GM12878 (cell line): ENCODE measurements at regions not wholly inside any gene's neighbourhood (a gene's known extent, or its start where the extent isn't known, plus 50 kb on each side); places are given as distances from the start of the nearest gene placed in this dataset.

Experiments
- ATAC-seq: fragments of 200-7000 bp; cut with Tn5 transposase; 3 replicates; pipeline ENCODE4 v1.9.1; 2020; ENCODE audit warnings: mild to moderate bottlenecking, moderate library complexity
- BruUV-seq: library from RNA; stranded (reverse); fragments of 400-500 nt; replicated peaks from 2 replicates; lab custom pipeline; 2021; lab: Mats Ljungman, UMichigan
- CTCF ChIA-PET: fragments of 300-600 bp; sonication (Branson Sonifier 250); formaldehyde crosslinking; extraction: SDS; loops from one replicate; lab custom pipeline; 2021; ENCODE audit warnings: inconsistent platforms; lab: Yijun Ruan, JAX
- POLR2A ChIA-PET: fragments of 350-600 bp; formaldehyde crosslinking; extraction: SDS; loops from one replicate; lab custom pipeline; 2021; ENCODE audit warnings: inconsistent platforms; lab: Charles Lee
- RAD21 ChIA-PET: fragments of 300-600 bp; sonication (Branson Sonifier 250); formaldehyde crosslinking; loops from one replicate; lab custom pipeline; 2023; ENCODE audit warnings: antibody characterized with exemption; ENCODE audit not compliant: unreplicated experiment; lab: Charles Lee
- SMC1A ChIA-PET: fragments of 300-600 bp; sonication (Branson Sonifier 250); formaldehyde crosslinking; loops from one replicate; lab custom pipeline; 2023; ENCODE audit not compliant: unreplicated experiment, uncharacterized antibody; lab: Charles Lee
- DNase-seq: peaks from one replicate; pipeline ENCODE4 v3.0.0-alpha.2; 2011; ENCODE audit warnings: low read depth, low spot score
- FAIRE-seq: peaks from 3 replicates; lab custom pipeline; 2011; peaks lifted over from hg19 to GRCh38; lab: Jason Lieb, UNC
- H2AFZ ChIP-seq: 2 replicates; pipeline ENCODE4 v1.6.0; 2011; ENCODE audit warnings: low read depth, low read length, control low read depth; ENCODE audit not compliant: control insufficient read depth
- H3K27ac ChIP-seq: 2 replicates; pipeline ENCODE4 v1.5.1; 2011; ENCODE audit warnings: control low read depth; ENCODE audit not compliant: control insufficient read depth, insufficient read depth
- H3K27me3 ChIP-seq, 2 experiments: replicated peaks in 1 of 2; 2 replicates each; pipeline versions ENCODE4 v1.6.0 to v1.6.1; 2011; ENCODE audit warnings: low read length in 1 of 2; ENCODE audit not compliant: control insufficient read depth in 2 of 2, insufficient read depth in 2 of 2
- H3K36me3 ChIP-seq, 2 experiments: 2 replicates each; pipeline ENCODE4 v1.5.1; 2011; ENCODE audit warnings: low read length in 1 of 2; ENCODE audit not compliant: control insufficient read depth in 2 of 2, insufficient read depth in 2 of 2
- H3K4me1 ChIP-seq: 2 replicates; pipeline ENCODE4 v1.6.1; 2011; ENCODE audit warnings: mild to moderate bottlenecking, low read length, moderate library complexity, mixed read lengths; ENCODE audit not compliant: control insufficient read depth, insufficient read depth
- H3K4me2 ChIP-seq: 2 replicates; pipeline ENCODE4 v1.6.0; 2011; ENCODE audit warnings: control low read depth; ENCODE audit not compliant: control insufficient read depth, insufficient read depth
- H3K4me3 ChIP-seq: fragments of 200-600 bp; sonication (generic); 2 replicates; pipeline ENCODE4 v1.5.1; 2016
- H3K79me2 ChIP-seq: 2 replicates; pipeline ENCODE4 v1.6.0; 2011; ENCODE audit warnings: low read length; ENCODE audit not compliant: control insufficient read depth, insufficient read depth
- H3K9ac ChIP-seq: 2 replicates; pipeline ENCODE4 v1.8.0; 2011; ENCODE audit warnings: low read length, control low read depth, mixed read lengths; ENCODE audit not compliant: control insufficient read depth, insufficient read depth
- H3K9me3 ChIP-seq: replicated peaks from 3 replicates; pipeline ENCODE4 v1.5.1; 2011; ENCODE audit warnings: mild to moderate bottlenecking, low read length; ENCODE audit not compliant: control insufficient read depth, insufficient read depth
- H4K20me1 ChIP-seq: 2 replicates; pipeline ENCODE4 v1.6.0; 2011; ENCODE audit not compliant: control insufficient read depth, insufficient read depth
- ATF2 ChIP-seq: IDR thresholded peaks from 2 replicates; pipeline ENCODE4 v1.6.1; 2012; ENCODE audit warnings: low read length, inconsistent platforms
- ATF7 ChIP-seq: fragments of 450-650 bp; IDR thresholded peaks from 2 replicates; pipeline ENCODE4 v1.6.1; 2016; ENCODE audit warnings: low read depth, mild to moderate bottlenecking
- CBX3 ChIP-seq: fragments of 200-600 bp; sonication (generic); IDR thresholded peaks from 2 replicates; pipeline ENCODE4 v1.6.1; 2016; ENCODE audit warnings: low read depth, borderline replicate concordance
- CEBPB ChIP-seq, 2 experiments: fragments of 150-350 bp in 1 of 2; IDR thresholded peaks; 2 replicates each; pipeline ENCODE4 v1.6.1; 2012 to 2014; ENCODE audit warnings: low read depth in 2 of 2, low read length in 2 of 2, borderline replicate concordance in 1 of 2, inconsistent platforms in 1 of 2
- CTCF ChIP-seq, 3 experiments: IDR thresholded peaks in 2 of 3; conservative IDR thresholded peaks in 1 of 3; 2 replicates each; pipeline ENCODE4 v1.5.1; 2011; ENCODE audit warnings: low read depth in 3 of 3, low read length in 3 of 3, mild to moderate bottlenecking in 3 of 3, control low read depth in 2 of 3, moderate library complexity in 2 of 3, inconsistent platforms in 1 of 3, mixed read lengths in 1 of 3; ENCODE audit not compliant: control insufficient read depth in 2 of 3, insufficient read depth in 1 of 3; ENCODE audit errors: extremely low read depth in 1 of 3
- HDAC2 ChIP-seq: fragments of 200-600 bp; sonication (generic); IDR thresholded peaks from 2 replicates; pipeline ENCODE4 v1.6.1; 2017
- HDGF ChIP-seq: fragments of 450-650 bp; IDR thresholded peaks from 2 replicates; pipeline ENCODE4 v1.6.1; 2016; ENCODE audit warnings: antibody characterized with exemption
- HSF1 ChIP-seq: fragments of 150-350 bp; IDR thresholded peaks from 2 replicates; pipeline ENCODE4 v1.6.1; 2014; ENCODE audit warnings: mild to moderate bottlenecking, low read depth, low read length
- KDM1A ChIP-seq: fragments of 200-600 bp; sonication (generic); IDR thresholded peaks from 2 replicates; pipeline ENCODE4 v1.6.1; 2016; ENCODE audit warnings: borderline replicate concordance
- MEF2A ChIP-seq: IDR thresholded peaks from 2 replicates; pipeline ENCODE4 v1.6.1; 2011; ENCODE audit warnings: low read depth, mild to moderate bottlenecking, low read length, moderate library complexity; ENCODE audit not compliant: insufficient read depth
- NFYB ChIP-seq: IDR thresholded peaks from 2 replicates; pipeline ENCODE4 v1.6.1; 2011; ENCODE audit warnings: low read depth, mild to moderate bottlenecking, low read length, improper control_type of control experiment, moderate library complexity; ENCODE audit not compliant: insufficient read depth
- PKNOX1 ChIP-seq: fragments of 450-650 bp; IDR thresholded peaks from 2 replicates; pipeline ENCODE4 v1.6.1; 2016; ENCODE audit warnings: mild to moderate bottlenecking
- POLR2A ChIP-seq: IDR thresholded peaks from 2 replicates; pipeline ENCODE4 v1.6.1; 2011; ENCODE audit warnings: low read depth, mild to moderate bottlenecking, low read length
- RAD21 ChIP-seq: IDR thresholded peaks from 2 replicates; pipeline ENCODE4 v1.6.1; 2011; ENCODE audit warnings: mild to moderate bottlenecking, low read depth, low read length, moderate library complexity; ENCODE audit not compliant: insufficient read depth
- RELA ChIP-seq: fragments of 450-650 bp; IDR thresholded peaks from 2 replicates; pipeline ENCODE4 v1.8.0; 2014; ENCODE audit warnings: borderline replicate concordance; ENCODE audit not compliant: partially characterized antibody
- SMC3 ChIP-seq: IDR thresholded peaks from 2 replicates; pipeline ENCODE4 v1.6.1; 2011; ENCODE audit warnings: low read length, improper control_type of control experiment, borderline replicate concordance
- SRF ChIP-seq, 2 experiments: IDR thresholded peaks; 2 replicates each; pipeline ENCODE4 v1.6.1; 2011; ENCODE audit warnings: low read depth in 2 of 2, low read length in 2 of 2, mild to moderate bottlenecking in 1 of 2, moderate library complexity in 1 of 2
- STAT1 ChIP-seq: fragments of 450-650 bp; conservative IDR thresholded peaks from 2 replicates; pipeline ENCODE4 v1.6.1; 2014; ENCODE audit warnings: antibody characterized with exemption, mild to moderate bottlenecking
- ZNF217 ChIP-seq: fragments of 450-650 bp; IDR thresholded peaks from 2 replicates; pipeline ENCODE4 v1.6.1; 2017; ENCODE audit warnings: antibody characterized with exemption, mild to moderate bottlenecking
- WGBS: methylation state at CpG from one replicate; pipeline ENCODE4 v1.1.6; 2016; ENCODE audit warnings: low lambda C conversion rate; ENCODE audit not compliant: insufficient replicate concordance, insufficient coverage; ENCODE audit errors: missing lambda C conversion rate; 5-methylcytosine and 5-hydroxymethylcytosine counted together
- in situ Hi-C: fragments of 300-500 bp; cut with MboI; formaldehyde crosslinking; loops from 9 replicates; pipeline ENCODE4 v1.14.3; 2018; ENCODE audit warnings: mixed read lengths
- intact Hi-C: fragments of 100-400 bp; cut with micrococcal nuclease; formaldehyde crosslinking; loops from one replicate; pipeline ENCODE4 v1.14.2; 2022; ENCODE audit not compliant: unreplicated experiment

GRCh38 chr12:30850684-30851083, 75.9 kb upstream of the TSPAN11 start (continued):
- no peak for TF ChIP-seq HSF1
- TF ChIP-seq STAT1: no peak
- TF ChIP-seq CBX3: no peak
- no peak for TF ChIP-seq HDAC2
- TF ChIP-seq CEBPB (IDR thresholded peaks at IDR 0.05; ENCODE audit: borderline replicate concordance in 1 of 2, low read depth in 2 of 2, low read length in 2 of 2): no peak
- TF ChIP-seq POLR2A: no peak
- no peak for TF ChIP-seq SRF (IDR thresholded peaks at IDR 0.05; ENCODE audit: low read depth in 2 of 2, low read length in 2 of 2)
- no peak for TF ChIP-seq PKNOX1
- TF ChIP-seq NFYB: no peak
- no peak for TF ChIP-seq MEF2A
- no peak for TF ChIP-seq HDGF

- Histone ChIP-seq H3K4me1 (peaks cover 3% of the 10 kb centered on the region), H3K27ac (no peak overlapping the region), H2AFZ (no peak overlapping the region), H3K4me2 (no peak overlapping the region), H3K36me3 (no peaks in the 10 kb centered on the region), H3K27me3 (no peaks in the 10 kb centered on the region), H3K9me3 (no peaks in the 10 kb centered on the region), H3K79me2 (no peaks in the 10 kb centered on the region), H3K9ac (no peak overlapping the region), H3K4me3 (no peak overlapping the region), H4K20me1 (no peaks in the 10 kb centered on the region)
- ATAC-seq: peak; percentile 53
- POLR2A ChIA-PET: no interaction called here
- BruUV-seq: no TSS peak
- 19% methylated on average over 3 of the region's 3 CpGs for WGBS
- RAD21 ChIA-PET: interaction anchor here (0.7 to 3.9 kb wide), 10 partner anchors 13 to 565 kb away, joined by 3 to 24 read pairs (median 4); no protein-coding TSS in a partner anchor
- CTCF ChIA-PET: interaction anchor here (0.6 to 10.0 kb wide), 32 partner anchors 9 to 1328 kb away, joined by 3 to 125 read pairs (median 4); no protein-coding TSS in a partner anchor
- DNase-seq: peak; percentile 28
- in situ Hi-C loops: loop anchor here (5.0 to 10.0 kb wide), 2 partner anchors 148 to 390 kb away; no protein-coding TSS in a partner anchor
- peak; percentile 94 for FAIRE-seq
- SMC1A ChIA-PET: interaction anchor here (0.8 to 4.5 kb wide), 11 partner anchors 93 to 1320 kb away, joined by 3 to 25 read pairs (median 3); no protein-coding TSS in a partner anchor
- intact Hi-C loops: loop anchor here (1.0 to 10.0 kb wide), 4 partner anchors 139 to 1292 kb away; no protein-coding TSS in a partner anchor
- peak; percentile 58 to 72 (median 60); a peak in 5 of 6 replicates for TF ChIP-seq CTCF (IDR thresholded peaks at IDR 0.05 in 2 of 3, conservative IDR thresholded peaks at IDR 0.05 in 1 of 3; ENCODE audit: control insufficient read depth in 2 of 3, extremely low read depth in 1 of 3, insufficient read depth in 1 of 3, low read depth in 3 of 3, low read length in 3 of 3)
- peak; percentile 62; the same call in 1 of the 2 replicates for TF ChIP-seq SMC3
- peak; percentile 61 for TF ChIP-seq RELA
- TF ChIP-seq HDGF: no peak
- TF ChIP-seq ATF7: 0 out of 2 replicates have a peak, but pooled peaks have one; percentile 18
- peak; percentile 71; the same call in 1 of the 2 replicates for TF ChIP-seq ZNF217
- TF ChIP-seq KDM1A: 0 out of 2 replicates have a peak, but pooled peaks have one; percentile 26
- peak; percentile 91 for TF ChIP-seq RAD21
- no peak for TF ChIP-seq ATF2
Measured at GRCh38 chr12:30847259-30847658, 79.3 kb upstream of the TSPAN11 start.
